ENCODE measurements at regions not wholly inside any gene's neighbourhood (a gene's known extent, or its start where the extent isn't known, plus 50 kb on each side); places are given as distances from the start of the nearest gene placed in this dataset.

GRCh38 chr13:111990362-111990761 is 76.6 kb upstream of the SOX1 start:
- H3K4me3 ChIP-seq: no peak overlapping the region

DNA sequence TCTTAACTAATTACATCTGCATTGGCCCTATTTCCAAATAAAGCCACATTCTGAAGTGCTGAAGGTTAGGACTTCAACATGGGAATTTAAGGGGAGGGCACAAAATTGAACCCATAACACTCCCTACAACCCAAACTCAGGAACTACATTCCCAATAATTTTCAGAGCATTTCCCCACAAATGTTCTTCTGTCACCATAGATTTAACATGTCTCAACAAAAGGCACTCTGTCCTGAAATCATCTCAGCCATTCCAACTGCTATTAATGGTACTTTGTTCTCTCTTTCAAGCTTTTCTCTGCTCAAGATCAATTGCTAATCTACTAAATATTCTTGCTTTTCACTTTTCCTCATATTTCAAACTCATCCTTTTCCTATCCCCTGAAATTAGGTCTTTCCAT is 74.0 kb upstream of the SOX1 start:
- TF ChIP-seq CTCF (IDR thresholded peaks at IDR 0.05): no peak
- TF ChIP-seq POLR2AphosphoS5 (IDR thresholded peaks at IDR 0.05): no peak
- H3K27ac ChIP-seq (replicated peaks in 1 of 4): no peak overlapping the region
- no peak overlapping the region for H3K4me3 ChIP-seq
- peaks cover 0 to 11% (median 0%) of the 10 kb centered on the region in 4 donors for H3K27me3 ChIP-seq
- no peaks in the 10 kb centered on the region for H3K36me3 ChIP-seq
- H3K9me3 ChIP-seq: peaks cover 0 to 10% (median 4%) of the 10 kb centered on the region in 4 donors
- no peaks in the 10 kb centered on the region for H3K4me1 ChIP-seq
- no peak for DNase-seq (ENCODE audit: extremely low spot score)
- intact Hi-C loops (cut with DNase I): no loop called here

More at GRCh38 chr13:111990362-111990761, 76.6 kb upstream of the SOX1 start:
- Histone ChIP-seq H3K27me3 (peaks cover 0 to 5% (median 0%) of the 10 kb centered on the region in 4 donors), H3K36me3 (no peaks in the 10 kb centered on the region), H3K4me1 (no peaks in the 10 kb centered on the region), H3K9me3 (peaks cover 0 to 10% (median 4%) of the 10 kb centered on the region in 4 donors), H3K27ac (replicated peaks in 1 of 4) (no peak overlapping the region)
- 71% methylated on average over 1 of the region's 1 CpG for WGBS
- DNase-seq (ENCODE audit: extremely low spot score): no peak
- TF ChIP-seq POLR2A (IDR thresholded peaks at IDR 0.05; ENCODE audit: low read depth): no peak
- TF ChIP-seq CTCF (IDR thresholded peaks at IDR 0.05): no peak
- no peak for TF ChIP-seq EP300 (IDR thresholded peaks at IDR 0.05)
- TF ChIP-seq POLR2AphosphoS5 (IDR thresholded peaks at IDR 0.05): no peak
- intact Hi-C loops (cut with DNase I): no loop called here

DNA sequence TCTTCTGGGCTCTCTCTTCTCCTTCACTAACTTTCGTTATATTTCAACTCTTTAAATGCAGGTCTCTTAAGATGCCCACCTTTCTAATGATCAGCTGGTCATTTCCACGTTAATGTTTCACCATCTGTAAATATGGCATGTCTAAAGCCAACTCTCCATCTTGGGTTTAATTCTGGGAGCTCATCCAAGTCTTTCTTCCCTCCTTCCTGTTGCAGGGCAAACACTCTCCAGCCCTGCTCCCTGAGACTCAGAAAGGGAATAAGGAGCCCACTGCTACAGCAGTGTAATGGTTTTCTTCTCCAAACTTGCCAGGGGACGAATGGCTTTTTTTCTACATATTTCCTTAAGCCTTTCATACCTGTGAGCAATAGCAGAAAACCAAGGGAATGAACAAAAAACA is 73.3 kb upstream of the SOX1 start:
- Histone ChIP-seq H3K36me3 (no peaks in the 10 kb centered on the region), H3K4me1 (no peaks in the 10 kb centered on the region), H3K9me3 (peaks cover 0 to 10% (median 4%) of the 10 kb centered on the region in 4 donors), H3K27me3 (peaks cover 0 to 19% (median 0%) of the 10 kb centered on the region in 4 donors), H3K4me3 (no peak overlapping the region), H3K27ac (replicated peaks in 1 of 4) (no peak overlapping the region)
- TF ChIP-seq CTCF (IDR thresholded peaks at IDR 0.05) (no peak), POLR2A (IDR thresholded peaks at IDR 0.05; ENCODE audit: low read depth) (no peak), EP300 (IDR thresholded peaks at IDR 0.05) (no peak), POLR2AphosphoS5 (IDR thresholded peaks at IDR 0.05) (no peak)
- intact Hi-C loops (cut with DNase I): no loop called here
- 54% methylated on average over 3 of the region's 3 CpGs for WGBS
- no peak for DNase-seq (ENCODE audit: extremely low spot score)

- intact Hi-C loops (cut with DNase I): no loop called here
- 85% methylated on average over 11 of the region's 11 CpGs for WGBS
- no peak overlapping the region for H3K27ac ChIP-seq (replicated peaks in 1 of 4)
- no peaks in the 10 kb centered on the region for H3K4me1 ChIP-seq
- no peaks in the 10 kb centered on the region for H3K36me3 ChIP-seq
- H3K27me3 ChIP-seq: peaks cover 0 to 28% (median 0%) of the 10 kb centered on the region in 4 donors
- TF ChIP-seq POLR2A (IDR thresholded peaks at IDR 0.05; ENCODE audit: low read depth) (no peak), EP300 (IDR thresholded peaks at IDR 0.05) (no peak), POLR2AphosphoS5 (IDR thresholded peaks at IDR 0.05) (no peak), CTCF (IDR thresholded peaks at IDR 0.05) (no peak)
- peaks cover 0 to 10% (median 4%) of the 10 kb centered on the region in 4 donors for H3K9me3 ChIP-seq
- H3K4me3 ChIP-seq: no peak overlapping the region
- DNase-seq (ENCODE audit: extremely low spot score): no peak
Observed at GRCh38 chr13:111994578-111994977, 72.4 kb upstream of the SOX1 start.

GRCh38 chr13:111999352-111999751 is 67.6 kb upstream of the SOX1 start:
- Histone ChIP-seq H3K4me3 (no peak overlapping the region), H3K27ac (replicated peaks in 1 of 4) (no peak overlapping the region), H3K4me1 (no peaks in the 10 kb centered on the region), H3K9me3 (no peaks in the 10 kb centered on the region), H3K27me3 (peaks cover 0 to 37% (median 0%) of the 10 kb centered on the region in 4 donors), H3K36me3 (no peaks in the 10 kb centered on the region)
- 76% methylated on average over 5 of the region's 5 CpGs for WGBS
- intact Hi-C loops (cut with DNase I): no loop called here
- DNase-seq (ENCODE audit: extremely low spot score): no peak
- TF ChIP-seq EP300 (IDR thresholded peaks at IDR 0.05): no peak

Measured in esophagus muscularis mucosa (tissue), 4 donors.